Cardiac muscle cell (in vitro differentiated cells and primary cell): ENCODE measurements at regions not wholly inside any gene's neighbourhood (a gene's known extent, or its start where the extent isn't known, plus 50 kb on each side); places are given as distances from the start of the nearest gene placed in this dataset.

Source experiments
- DNase-seq, 2 donors: peaks; one replicate each; pipeline versions ENCODE4 v3.0.0 to v3.0.0-alpha.2; 2010 to 2017; ENCODE audit warnings: low read depth in 1 of 2, low spot score in 1 of 2
- H3K27ac ChIP-seq: fragments of 200-600 bp; sonication (generic); 2 replicates; pipeline ENCODE4 v1.5.1; 2016
- H3K27me3 ChIP-seq: fragments of 200-600 bp; sonication (generic); 2 replicates; pipeline ENCODE4 v1.6.0; 2016; ENCODE audit warnings: control low read depth
- H3K36me3 ChIP-seq: fragments of 200-600 bp; sonication (generic); 2 replicates; pipeline ENCODE4 v1.5.1; 2016; ENCODE audit warnings: control low read depth
- H3K4me1 ChIP-seq: fragments of 200-600 bp; sonication (generic); 2 replicates; pipeline ENCODE4 v1.8.1; 2017; ENCODE audit warnings: low read depth, mild to moderate bottlenecking, mixed run types
- H3K4me3 ChIP-seq: fragments of 200-600 bp; sonication (generic); 2 replicates; pipeline ENCODE4 v1.5.1; 2016; ENCODE audit warnings: mild to moderate bottlenecking
- H3K9me3 ChIP-seq: fragments of 200-600 bp; sonication (generic); 2 replicates; pipeline ENCODE4 v1.5.1; 2017; ENCODE audit warnings: low read depth, mild to moderate bottlenecking, control low read depth
- CTCF ChIP-seq: IDR thresholded peaks from 2 replicates; pipeline ENCODE4 v1.5.1; 2012; ENCODE audit warnings: low read depth, mild to moderate bottlenecking, low read length

GRCh38 chr13:21871919-21872318 lies 201.0 kb downstream of the FGF9 start:
- TF ChIP-seq CTCF: no peak
- Histone ChIP-seq H3K27ac (no peak overlapping the region), H3K4me1 (no peaks in the 10 kb centered on the region), H3K4me3 (no peak overlapping the region), H3K36me3 (no peaks in the 10 kb centered on the region), H3K9me3 (no peaks in the 10 kb centered on the region), H3K27me3 (no peaks in the 10 kb centered on the region)
- no peak for DNase-seq

- no peak overlapping the region for H3K4me3 ChIP-seq
- TF ChIP-seq CTCF: no peak
- no peaks in the 10 kb centered on the region for H3K9me3 ChIP-seq
- DNase-seq: no peak
- no peaks in the 10 kb centered on the region for H3K36me3 ChIP-seq
- H3K4me1 ChIP-seq: no peaks in the 10 kb centered on the region
- H3K27ac ChIP-seq: no peak overlapping the region
- no peaks in the 10 kb centered on the region for H3K27me3 ChIP-seq
Observed at GRCh38 chr13:21872795-21873194, 201.9 kb downstream of the FGF9 start.

- H3K36me3 ChIP-seq: no peaks in the 10 kb centered on the region
- no peak overlapping the region for H3K4me3 ChIP-seq
- no peak for DNase-seq
- H3K27me3 ChIP-seq: no peaks in the 10 kb centered on the region
- no peaks in the 10 kb centered on the region for H3K4me1 ChIP-seq
- no peaks in the 10 kb centered on the region for H3K9me3 ChIP-seq
- no peak for TF ChIP-seq CTCF
- H3K27ac ChIP-seq: no peak overlapping the region
Observed at GRCh38 chr13:21875116-21875515, 204.2 kb downstream of the FGF9 start.

- Histone ChIP-seq H3K4me1 (no peaks in the 10 kb centered on the region), H3K27me3 (no peaks in the 10 kb centered on the region), H3K4me3 (no peak overlapping the region), H3K36me3 (no peaks in the 10 kb centered on the region), H3K27ac (no peak overlapping the region), H3K9me3 (no peaks in the 10 kb centered on the region)
- TF ChIP-seq CTCF: no peak
- DNase-seq: no peak
Observed at GRCh38 chr13:21879263-21879914, 208.5 kb downstream of the FGF9 start.

- no peak for DNase-seq
- no peak for TF ChIP-seq CTCF
- Histone ChIP-seq H3K4me3 (no peak overlapping the region), H3K36me3 (no peaks in the 10 kb centered on the region), H3K27me3 (no peaks in the 10 kb centered on the region), H3K27ac (no peak overlapping the region), H3K9me3 (no peaks in the 10 kb centered on the region), H3K4me1 (no peaks in the 10 kb centered on the region)
Observed at GRCh38 chr13:21882766-21883165, 211.9 kb downstream of the FGF9 start.
